HL-60/S4 treated with retinoic acid at 250 ng/mL for 4 days and 3 days (cell line): ENCODE measurements at regions not wholly inside any gene's neighbourhood (a gene's known extent, or its start where the extent isn't known, plus 50 kb on each side); places are given as distances from the start of the nearest gene placed in this dataset.

Source experiments
- in situ Hi-C: fragments of 300-500 bp; cut with MboI; formaldehyde crosslinking; loops from 2 replicates; pipeline ENCODE4 v1.7.0; 2022; ENCODE audit warnings: low sequenced_read_pairs

- in situ Hi-C loops = no loop called here
Observed at GRCh38 chr18:45409971-45410370, 205.3 kb upstream of the SLC14A2 start.

- in situ Hi-C loops = no loop called here
Observed at GRCh38 chr18:45412577-45412976, 202.7 kb upstream of the SLC14A2 start.

GRCh38 chr18:45413180-45413836 lies 202.0 kb upstream of the SLC14A2 start:
- in situ Hi-C loops = no loop called here

GRCh38 chr18:45415614-45416013 lies 199.7 kb upstream of the SLC14A2 start:
- in situ Hi-C loops = no loop called here

- in situ Hi-C loops = no loop called here
Observed at GRCh38 chr18:45416168-45416567, 199.1 kb upstream of the SLC14A2 start.

- in situ Hi-C loops = no loop called here
Observed at GRCh38 chr18:45417392-45417791, 197.9 kb upstream of the SLC14A2 start.

GRCh38 chr18:45423659-45424058 lies 191.6 kb upstream of the SLC14A2 start:
- in situ Hi-C loops = no loop called here

- in situ Hi-C loops = no loop called here
Observed at GRCh38 chr18:45430041-45430440, 185.2 kb upstream of the SLC14A2 start.

GRCh38 chr18:45435810-45436209 lies 179.5 kb upstream of the SLC14A2 start:
- in situ Hi-C loops = no loop called here

GRCh38 chr18:45437366-45437765 lies 177.9 kb upstream of the SLC14A2 start:
- in situ Hi-C loops = no loop called here

GRCh38 chr18:45439851-45440645 lies 175.2 kb upstream of the SLC14A2 start:
- in situ Hi-C loops = no loop called here

- in situ Hi-C loops = no loop called here
Observed at GRCh38 chr18:45441110-45441847, 174.0 kb upstream of the SLC14A2 start.

GRCh38 chr18:45444040-45444439 lies 171.2 kb upstream of the SLC14A2 start:
- in situ Hi-C loops = no loop called here

GRCh38 chr18:45447355-45448265 lies 167.7 kb upstream of the SLC14A2 start:
- in situ Hi-C loops = no loop called here

- in situ Hi-C loops = no loop called here
Observed at GRCh38 chr18:45448871-45449270, 166.4 kb upstream of the SLC14A2 start.

- in situ Hi-C loops = no loop called here
Observed at GRCh38 chr18:45449418-45450227, 165.7 kb upstream of the SLC14A2 start.

GRCh38 chr18:45456090-45457021 lies 158.9 kb upstream of the SLC14A2 start:
- in situ Hi-C loops = no loop called here

GRCh38 chr18:45458033-45458432 lies 157.2 kb upstream of the SLC14A2 start:
- in situ Hi-C loops = no loop called here

- in situ Hi-C loops = no loop called here
Observed at GRCh38 chr18:45462179-45462578, 153.1 kb upstream of the SLC14A2 start.
